GM23338 (cell line): ENCODE measurements at regions not wholly inside any gene's neighbourhood (a gene's known extent, or its start where the extent isn't known, plus 50 kb on each side); places are given as distances from the start of the nearest gene placed in this dataset.

Experiments used
- ATAC-seq: fragments of 200-7000 bp; cut with Tn5 transposase; 3 replicates; pipeline ENCODE4 v1.9.1; 2020
- DNase-seq: peaks from one replicate; pipeline ENCODE4 v3.0.0-alpha.2; 2015; ENCODE audit warnings: low spot score
- H2AFZ ChIP-seq: fragments of 200-600 bp; sonication (generic); 2 replicates; pipeline ENCODE4 v1.8.0; 2016; ENCODE audit warnings: antibody characterized with exemption, mild to moderate bottlenecking, moderate library complexity
- H3F3A ChIP-seq: fragments of 200-600 bp; sonication (generic); replicated peaks from 2 replicates; pipeline ENCODE4 v1.8.0; 2017; ENCODE audit warnings: antibody characterized with exemption, mixed run types, low read depth
- H3K27ac ChIP-seq: fragments of 200-600 bp; sonication (generic); 2 replicates; pipeline ENCODE4 v1.6.1; 2016; ENCODE audit warnings: low read depth
- H3K27me3 ChIP-seq: fragments of 200-600 bp; sonication (generic); 2 replicates; pipeline ENCODE4 v1.8.0; 2016; ENCODE audit warnings: mild to moderate bottlenecking, mixed run types, moderate library complexity; ENCODE audit not compliant: insufficient read depth
- H3K36me3 ChIP-seq: fragments of 200-600 bp; sonication (generic); 2 replicates; pipeline ENCODE4 v1.8.0; 2016; ENCODE audit warnings: mild to moderate bottlenecking; ENCODE audit not compliant: insufficient read depth
- H3K4me1 ChIP-seq: fragments of 200-600 bp; sonication (generic); 2 replicates; pipeline ENCODE4 v1.8.0; 2016; ENCODE audit warnings: mild to moderate bottlenecking, moderate library complexity; ENCODE audit not compliant: insufficient read depth
- H3K4me2 ChIP-seq: fragments of 200-600 bp; sonication (generic); 2 replicates; pipeline ENCODE4 v1.7.1; 2017; ENCODE audit warnings: mixed run types
- H3K4me3 ChIP-seq: fragments of 200-600 bp; sonication (generic); 2 replicates; pipeline ENCODE4 v1.6.1; 2016; ENCODE audit warnings: mixed run types
- H3K79me2 ChIP-seq: fragments of 200-600 bp; sonication (generic); replicated peaks from 2 replicates; pipeline ENCODE4 v1.8.0; 2017; ENCODE audit warnings: mild to moderate bottlenecking; ENCODE audit not compliant: insufficient read depth
- H3K9me2 ChIP-seq: fragments of 200-600 bp; sonication (generic); 2 replicates; pipeline ENCODE4 v1.8.0; 2017; ENCODE audit not compliant: insufficient read depth
- H4K20me1 ChIP-seq: fragments of 200-600 bp; sonication (generic); replicated peaks from 2 replicates; pipeline ENCODE4 v1.8.0; 2017; ENCODE audit warnings: mild to moderate bottlenecking; ENCODE audit not compliant: insufficient read depth
- H3K27ac Mint-ChIP-seq: 2 replicates; pipeline ENCODE4 v1.8.0; 2020; ENCODE audit warnings: inconsistent platforms, mild to moderate bottlenecking, moderate library complexity, mixed read lengths
- H3K27me3 Mint-ChIP-seq: 3 replicates; pipeline ENCODE4 v1.8.0; 2022; ENCODE audit warnings: low read depth, mild to moderate bottlenecking, moderate library complexity, mixed read lengths, inconsistent platforms; ENCODE audit not compliant: insufficient read depth, poor library complexity
- H3K36me3 Mint-ChIP-seq: 3 replicates; pipeline ENCODE4 v1.8.0; 2021; ENCODE audit warnings: low read depth, mild to moderate bottlenecking, inconsistent platforms, moderate library complexity, mixed read lengths
- H3K4me1 Mint-ChIP-seq: 3 replicates; pipeline ENCODE4 v1.8.0; 2020; ENCODE audit warnings: mild to moderate bottlenecking, inconsistent platforms, mixed read lengths
- H3K4me3 Mint-ChIP-seq: 3 replicates; pipeline ENCODE4 v1.8.0; 2021; ENCODE audit warnings: moderate library complexity, mild to moderate bottlenecking, inconsistent platforms, mixed read lengths
- H3K9me3 Mint-ChIP-seq: 3 replicates; pipeline ENCODE4 v1.8.0; 2020; ENCODE audit warnings: moderate library complexity, mild to moderate bottlenecking, inconsistent platforms, mixed read lengths
- CREB1 ChIP-seq: fragments of 250-450 bp; sonication (Bioruptor Pico); IDR thresholded peaks from 2 replicates; pipeline ENCODE4 v1.5.0; 2020; ENCODE audit warnings: low read depth, mild to moderate bottlenecking, moderate library complexity
- ETS1 ChIP-seq: IDR thresholded peaks from 2 replicates; pipeline ENCODE4 v1.6.1; 2016; ENCODE audit warnings: antibody characterized with exemption
- EZH2 ChIP-seq: fragments of 200-600 bp; sonication (generic); IDR thresholded peaks from one replicate; pipeline ENCODE4 v1.8.0; 2017; ENCODE audit warnings: antibody characterized with exemption, mild to moderate bottlenecking, low read depth; ENCODE audit not compliant: unreplicated experiment
- EZH2phosphoT487 ChIP-seq: fragments of 200-600 bp; sonication (generic); IDR thresholded peaks from one replicate; pipeline ENCODE4 v1.8.1; 2018; ENCODE audit warnings: antibody characterized with exemption; ENCODE audit not compliant: unreplicated experiment
- NANOG ChIP-seq: IDR thresholded peaks from 2 replicates; pipeline ENCODE4 v1.6.1; 2016; ENCODE audit warnings: antibody characterized with exemption, borderline replicate concordance
- POLR2AphosphoS5 ChIP-seq: IDR thresholded peaks from 2 replicates; pipeline ENCODE4 v1.6.1; 2016; ENCODE audit warnings: antibody characterized with exemption, low read depth
- STAT1 ChIP-seq: IDR thresholded peaks from one replicate; pipeline ENCODE4 v1.6.1; 2016; ENCODE audit warnings: antibody characterized with exemption; ENCODE audit not compliant: unreplicated experiment
- ZNF114 ChIP-seq: fragments of 250-450 bp; sonication (Bioruptor Pico); IDR thresholded peaks from 2 replicates; pipeline ENCODE4 v1.5.0; 2020; ENCODE audit warnings: mild to moderate bottlenecking, moderate library complexity
- ZNF331 ChIP-seq: fragments of 250-450 bp; sonication (Bioruptor Pico); IDR thresholded peaks from 2 replicates; pipeline ENCODE4 v1.5.0; 2020; ENCODE audit warnings: low read depth, mild to moderate bottlenecking, moderate library complexity
- ZNF462 ChIP-seq: fragments of 250-450 bp; sonication (Bioruptor Pico); IDR thresholded peaks from 2 replicates; pipeline ENCODE4 v1.5.0; 2020; ENCODE audit warnings: mild to moderate bottlenecking, moderate library complexity
- TF ChIP-seq, protein P1 (sequence below), 2 experiments: fragments of 200-600 bp in 1 of 2; sonication (generic) in 1 of 2; conservative IDR thresholded peaks; 2 replicates each; pipeline versions ENCODE4 v1.5.1 to v1.6.1; 2016 to 2017; ENCODE audit warnings: antibody characterized with exemption in 2 of 2, low read depth in 2 of 2, mild to moderate bottlenecking in 2 of 2, moderate library complexity in 1 of 2

GRCh38 chr2:4265936-4266335 is 562.6 kb downstream of the DCDC2C start:
- no peak for TF ChIP-seq ZNF331 (CRISPR knock-in tag)
- TF ChIP-seq, protein P1, sequence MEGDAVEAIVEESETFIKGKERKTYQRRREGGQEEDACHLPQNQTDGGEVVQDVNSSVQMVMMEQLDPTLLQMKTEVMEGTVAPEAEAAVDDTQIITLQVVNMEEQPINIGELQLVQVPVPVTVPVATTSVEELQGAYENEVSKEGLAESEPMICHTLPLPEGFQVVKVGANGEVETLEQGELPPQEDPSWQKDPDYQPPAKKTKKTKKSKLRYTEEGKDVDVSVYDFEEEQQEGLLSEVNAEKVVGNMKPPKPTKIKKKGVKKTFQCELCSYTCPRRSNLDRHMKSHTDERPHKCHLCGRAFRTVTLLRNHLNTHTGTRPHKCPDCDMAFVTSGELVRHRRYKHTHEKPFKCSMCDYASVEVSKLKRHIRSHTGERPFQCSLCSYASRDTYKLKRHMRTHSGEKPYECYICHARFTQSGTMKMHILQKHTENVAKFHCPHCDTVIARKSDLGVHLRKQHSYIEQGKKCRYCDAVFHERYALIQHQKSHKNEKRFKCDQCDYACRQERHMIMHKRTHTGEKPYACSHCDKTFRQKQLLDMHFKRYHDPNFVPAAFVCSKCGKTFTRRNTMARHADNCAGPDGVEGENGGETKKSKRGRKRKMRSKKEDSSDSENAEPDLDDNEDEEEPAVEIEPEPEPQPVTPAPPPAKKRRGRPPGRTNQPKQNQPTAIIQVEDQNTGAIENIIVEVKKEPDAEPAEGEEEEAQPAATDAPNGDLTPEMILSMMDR (conservative IDR thresholded peaks at IDR 0.05; ENCODE audit: low read depth in 2 of 2): no peak
- no peak for TF ChIP-seq EZH2
- TF ChIP-seq ZNF114 (CRISPR knock-in tag): no peak
- TF ChIP-seq ZNF462 (CRISPR knock-in tag): no peak
- TF ChIP-seq STAT1: no peak
- no peak for TF ChIP-seq NANOG
- no peak for TF ChIP-seq ETS1
- no peak for TF ChIP-seq CREB1 (CRISPR knock-in tag)
- TF ChIP-seq POLR2AphosphoS5: no peak
- TF ChIP-seq EZH2phosphoT487: no peak
- no peaks in the 10 kb centered on the region for H4K20me1 ChIP-seq
- DNase-seq (no peak), ATAC-seq (no peak)
- no peaks in the 10 kb centered on the region for H3K79me2 ChIP-seq
- no peak overlapping the region for H3K4me3 Mint-ChIP-seq
- H3K27ac ChIP-seq: no peak overlapping the region
- no peak overlapping the region for H3K4me2 ChIP-seq
- H3K27me3 Mint-ChIP-seq: no peaks in the 10 kb centered on the region
- H3K9me3 Mint-ChIP-seq: peaks cover 38% of the 10 kb centered on the region
- no peak overlapping the region for H3K27ac Mint-ChIP-seq
- H3K9me2 ChIP-seq: no peaks in the 10 kb centered on the region
- H3K4me1 Mint-ChIP-seq: no peaks in the 10 kb centered on the region
- no peaks in the 10 kb centered on the region for H3K36me3 Mint-ChIP-seq
- H2AFZ ChIP-seq: no peak overlapping the region
- H3K27me3 ChIP-seq: no peaks in the 10 kb centered on the region
- H3F3A ChIP-seq: no peaks in the 10 kb centered on the region
- H3K4me1 ChIP-seq: no peaks in the 10 kb centered on the region
- H3K4me3 ChIP-seq: no peak overlapping the region
- H3K36me3 ChIP-seq: no peaks in the 10 kb centered on the region
